Bronchial epithelial cell (primary cell): ENCODE measurements at regions not wholly inside any gene's neighbourhood (a gene's known extent, or its start where the extent isn't known, plus 50 kb on each side); places are given as distances from the start of the nearest gene placed in this dataset.
"Not testable (repeated sequence)": the region's sequence is repeated elsewhere in the genome, so short reads cannot be mapped to it uniquely, and the experiment has no call there.

Experiments
- DNase-seq: peaks from one replicate; pipeline ENCODE4 v3.0.0-alpha.2; 2010; ENCODE audit warnings: low read depth
- FAIRE-seq: peaks from 2 replicates; lab custom pipeline; 2011; peaks lifted over from hg19 to GRCh38; lab: Jason Lieb, UNC
- H3K27me3 ChIP-seq: 2 replicates; pipeline ENCODE4 v1.5.1; 2011; ENCODE audit warnings: low read length; ENCODE audit not compliant: control insufficient read depth, insufficient read depth
- H3K36me3 ChIP-seq: 2 replicates; pipeline ENCODE4 v1.5.1; 2011; ENCODE audit warnings: low read length; ENCODE audit not compliant: control insufficient read depth, insufficient read depth
- H3K4me3 ChIP-seq: 2 replicates; pipeline ENCODE4 v1.5.1; 2011; ENCODE audit warnings: mild to moderate bottlenecking, low read depth, low read length, control low read depth
- TF ChIP-seq, protein P1 (sequence below): IDR thresholded peaks from 2 replicates; pipeline ENCODE4 v1.5.1; 2011; ENCODE audit warnings: mild to moderate bottlenecking, moderate library complexity, low read length, control low read depth, inconsistent platforms; ENCODE audit not compliant: insufficient read depth, severe bottlenecking

GRCh38 chr4:79662651-79663050 lies 254.6 kb upstream of the GK2 start:
- FAIRE-seq (no peak), DNase-seq (peak; percentile 10)
- H3K27me3 ChIP-seq = no peaks in the 10 kb centered on the region
- no peak overlapping the region for H3K4me3 ChIP-seq
- H3K36me3 ChIP-seq = no peaks in the 10 kb centered on the region
- TF ChIP-seq, protein P1, sequence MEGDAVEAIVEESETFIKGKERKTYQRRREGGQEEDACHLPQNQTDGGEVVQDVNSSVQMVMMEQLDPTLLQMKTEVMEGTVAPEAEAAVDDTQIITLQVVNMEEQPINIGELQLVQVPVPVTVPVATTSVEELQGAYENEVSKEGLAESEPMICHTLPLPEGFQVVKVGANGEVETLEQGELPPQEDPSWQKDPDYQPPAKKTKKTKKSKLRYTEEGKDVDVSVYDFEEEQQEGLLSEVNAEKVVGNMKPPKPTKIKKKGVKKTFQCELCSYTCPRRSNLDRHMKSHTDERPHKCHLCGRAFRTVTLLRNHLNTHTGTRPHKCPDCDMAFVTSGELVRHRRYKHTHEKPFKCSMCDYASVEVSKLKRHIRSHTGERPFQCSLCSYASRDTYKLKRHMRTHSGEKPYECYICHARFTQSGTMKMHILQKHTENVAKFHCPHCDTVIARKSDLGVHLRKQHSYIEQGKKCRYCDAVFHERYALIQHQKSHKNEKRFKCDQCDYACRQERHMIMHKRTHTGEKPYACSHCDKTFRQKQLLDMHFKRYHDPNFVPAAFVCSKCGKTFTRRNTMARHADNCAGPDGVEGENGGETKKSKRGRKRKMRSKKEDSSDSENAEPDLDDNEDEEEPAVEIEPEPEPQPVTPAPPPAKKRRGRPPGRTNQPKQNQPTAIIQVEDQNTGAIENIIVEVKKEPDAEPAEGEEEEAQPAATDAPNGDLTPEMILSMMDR = no peak

GRCh38 chr4:79661196-79661595 lies 253.2 kb upstream of the GK2 start:
- peak; percentile 61 for DNase-seq
- TF ChIP-seq, protein P1 = no peak
- Histone ChIP-seq H3K4me3 (no peak overlapping the region), H3K27me3 (no peaks in the 10 kb centered on the region), H3K36me3 (no peaks in the 10 kb centered on the region)
- FAIRE-seq = no peak

- not testable (repeated sequence) for H3K36me3 ChIP-seq, DNase-seq, H3K27me3 ChIP-seq, FAIRE-seq, H3K4me3 ChIP-seq
These were observed 251.4 kb upstream of the GK2 start for GRCh38 chr4:79659308-79659870.

DNA sequence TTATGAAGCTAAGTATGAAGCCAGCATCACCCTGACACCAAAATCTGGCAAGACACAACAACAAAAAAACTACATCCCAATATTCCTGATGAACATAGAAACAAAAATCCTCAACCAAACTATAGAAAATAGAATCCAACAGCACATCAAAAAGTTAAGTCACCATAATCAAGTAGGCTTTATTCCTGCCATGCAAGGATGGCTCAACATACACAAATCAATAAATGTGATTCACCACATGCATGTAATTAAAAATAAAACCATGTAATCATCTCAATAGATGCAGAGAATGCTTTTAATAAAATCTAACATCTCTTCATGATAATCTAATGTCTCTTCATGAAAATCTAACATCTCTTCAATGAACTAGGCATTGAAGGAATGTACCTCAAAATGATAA lies 249.4 kb upstream of the GK2 start:
- Histone ChIP-seq H3K27me3 (no peaks in the 10 kb centered on the region), H3K4me3 (no peak overlapping the region), H3K36me3 (no peaks in the 10 kb centered on the region)
- TF ChIP-seq, protein P1 = no peak
- FAIRE-seq = no peak
- no peak for DNase-seq

DNA sequence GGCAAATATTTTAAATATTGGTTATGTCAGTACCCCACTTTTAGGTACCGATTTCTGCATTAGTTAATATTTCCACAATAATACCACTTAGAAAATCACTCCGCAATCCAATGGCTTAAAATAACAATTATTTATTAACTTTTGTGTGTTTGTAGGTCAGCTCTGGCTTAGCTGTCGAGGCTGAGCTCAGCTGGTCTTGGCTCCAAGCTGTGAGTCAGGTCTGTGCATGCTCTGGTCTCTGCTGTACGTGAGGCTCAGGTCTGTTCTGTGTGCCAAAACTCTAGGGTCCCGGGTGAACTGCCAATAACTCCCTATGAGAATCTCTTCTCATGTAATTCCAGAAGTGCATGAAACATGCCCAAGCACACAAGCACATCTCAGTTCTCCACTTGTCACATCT lies 245.8 kb upstream of the GK2 start:
- no peak for FAIRE-seq
- TF ChIP-seq, protein P1 = no peak
- Histone ChIP-seq H3K36me3 (no peaks in the 10 kb centered on the region), H3K27me3 (no peaks in the 10 kb centered on the region), H3K4me3 (no peak overlapping the region)
- DNase-seq = peak; percentile 72

DNA sequence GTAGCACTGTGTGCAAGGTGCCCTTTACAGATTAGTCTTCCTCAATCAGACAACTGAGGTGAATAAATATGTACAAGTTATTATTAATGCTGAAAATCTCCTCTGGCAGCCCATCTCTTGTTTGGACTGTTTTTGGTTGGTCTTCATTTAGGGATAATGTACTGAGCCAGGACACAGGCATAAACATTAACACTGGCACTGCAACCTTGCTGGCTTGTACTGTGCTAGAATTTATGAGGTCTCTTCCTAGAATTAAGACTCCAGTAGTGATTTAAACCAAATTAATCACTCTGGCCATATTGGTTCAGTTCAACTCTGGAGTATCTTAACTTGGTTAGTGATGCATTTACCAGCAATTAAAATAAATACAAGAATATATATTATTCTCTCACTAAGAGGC lies 244.7 kb upstream of the GK2 start:
- no peaks in the 10 kb centered on the region for H3K27me3 ChIP-seq
- no peak for DNase-seq
- no peak overlapping the region for H3K4me3 ChIP-seq
- no peak for FAIRE-seq
- TF ChIP-seq, protein P1 = no peak
- no peaks in the 10 kb centered on the region for H3K36me3 ChIP-seq
